Adrenal gland (tissue), 9 donors: ENCODE measurements at regions not wholly inside any gene's neighbourhood (a gene's known extent, or its start where the extent isn't known, plus 50 kb on each side); places are given as distances from the start of the nearest gene placed in this dataset.

Experiments
- DNase-seq, 7 donors: peaks; one replicate each; pipeline ENCODE4 v3.0.0-alpha.2; 2019 to 2020
- H3K27ac ChIP-seq, 5 donors: fragments of 200-600 bp; sonication (generic) in 4 of 5; 1 replicate in 3 of 5; 2 replicates in 2 of 5; pipeline versions ENCODE4 v1.5.1 to v1.8.0; 2016 to 2020; ENCODE audit warnings: mild to moderate bottlenecking in 1 of 5
- H3K27me3 ChIP-seq: fragments of 200-600 bp; 2 replicates; pipeline ENCODE4 v1.8.0; 2021
- H3K36me3 ChIP-seq, 2 donors: fragments of 200-600 bp; replicated peaks in 1 of 2; 1 replicate in 1 of 2; 2 replicates in 1 of 2; pipeline versions ENCODE4 v1.5.1 to v1.8.0; 2018 to 2022
- H3K4me1 ChIP-seq, 2 donors: fragments of 200-600 bp; replicated peaks in 1 of 2; 1 replicate in 1 of 2; 2 replicates in 1 of 2; pipeline versions ENCODE4 v1.5.1 to v1.8.0; 2018 to 2021
- H3K4me3 ChIP-seq, 4 donors: fragments of 200-600 bp; sonication (generic) in 3 of 4; one replicate each; pipeline ENCODE4 v1.5.1; 2016 to 2018
- H3K9me3 ChIP-seq, 3 donors: fragments of 200-600 bp; sonication (generic) in 1 of 3; replicated peaks in 1 of 3; 1 replicate in 2 of 3; 2 replicates in 1 of 3; pipeline versions ENCODE4 v1.5.1 to v1.8.0; 2016 to 2021
- CTCF ChIP-seq, 6 experiments: fragments of 450-650 bp in 4 of 6; fragments of 200-600 bp in 2 of 6; sonication (generic) in 1 of 6; IDR thresholded peaks; 1 replicate in 5 of 6; 2 replicates in 1 of 6; pipeline versions ENCODE4 v1.5.1 to v1.8.0; 2016 to 2021; ENCODE audit warnings: antibody characterized with exemption in 6 of 6, mild to moderate bottlenecking in 2 of 6, moderate library complexity in 1 of 6
- POLR2A ChIP-seq, 2 donors: fragments of 450-650 bp; IDR thresholded peaks; one replicate each; pipeline ENCODE4 v1.6.1; 2017; ENCODE audit warnings: antibody characterized with exemption in 2 of 2, mild to moderate bottlenecking in 2 of 2, moderate library complexity in 1 of 2
- WGBS, 4 donors: extraction: QIAGEN DNeasy Blood & Tissue Kit in 2 of 4; methylation state at CpG; one replicate each; pipeline versions ENCODE4 v1.1.5 to v1.1.7; 2013 to 2017; 5-methylcytosine and 5-hydroxymethylcytosine counted together
- intact Hi-C, 2 donors: fragments of 100-400 bp; cut with DNase I; formaldehyde crosslinking; loops; one replicate each; pipeline versions ENCODE4 v1.14.1 to v1.15.0; 2022 to 2023
- donor health status: healthy with polysubstance abuse.
- donor health status: Bipolar disorder and iron deficiency.
- donor health status: DM: yes; HTN: yes; CAD: no.
- donor health status: DM: no; HTN: no; CAD: no.
- donor health status: DM: no; HTN: no; CAD: no.

GRCh38 chr9:29668732-29669131, 2095.5 kb upstream of the C9orf72 start:
- Histone ChIP-seq H3K4me1 (no peaks in the 10 kb centered on the region), H3K9me3 (no peaks in the 10 kb centered on the region), H3K27me3 (no peaks in the 10 kb centered on the region), H3K4me3 (no peak overlapping the region), H3K36me3 (no peaks in the 10 kb centered on the region), H3K27ac (no peak overlapping the region)
- no peak for DNase-seq
- intact Hi-C loops = no loop called here
- WGBS, 4 donors = 64 to 79% (median 76%) methylated on average over 1 of the region's 1 CpG
- no peak for TF ChIP-seq POLR2A (IDR thresholded peaks at IDR 0.05)

GRCh38 chr9:29669613-29670012, 2096.3 kb upstream of the C9orf72 start:
- intact Hi-C loops = no loop called here

GRCh38 chr9:29685531-29685930, 2112.2 kb upstream of the C9orf72 start:
- TF ChIP-seq POLR2A (IDR thresholded peaks at IDR 0.05) = no peak
- no peak for TF ChIP-seq CTCF (IDR thresholded peaks at IDR 0.05)
- H3K4me3 ChIP-seq = no peak overlapping the region
- no peaks in the 10 kb centered on the region for H3K36me3 ChIP-seq
- no peaks in the 10 kb centered on the region for H3K27me3 ChIP-seq
- no peak overlapping the region for H3K27ac ChIP-seq
- DNase-seq = no peak
- intact Hi-C loops = no loop called here
- H3K4me1 ChIP-seq = no peaks in the 10 kb centered on the region
- H3K9me3 ChIP-seq = no peaks in the 10 kb centered on the region

More at GRCh38 chr9:29669613-29670012, 2096.3 kb upstream of the C9orf72 start:
- TF ChIP-seq CTCF (IDR thresholded peaks at IDR 0.05) (no peak), POLR2A (IDR thresholded peaks at IDR 0.05) (no peak)
- H3K9me3 ChIP-seq = no peaks in the 10 kb centered on the region
- H3K36me3 ChIP-seq = no peaks in the 10 kb centered on the region
- H3K27ac ChIP-seq = no peak overlapping the region
- H3K27me3 ChIP-seq = no peaks in the 10 kb centered on the region
- no peak for DNase-seq
- WGBS, 4 donors = 81 to 89% (median 84%) methylated on average over 1 of the region's 1 CpG
- H3K4me3 ChIP-seq = no peak overlapping the region
- no peaks in the 10 kb centered on the region for H3K4me1 ChIP-seq

GRCh38 chr9:29691145-29691544, 2117.9 kb upstream of the C9orf72 start:
- TF ChIP-seq CTCF (IDR thresholded peaks at IDR 0.05) (no peak), POLR2A (IDR thresholded peaks at IDR 0.05) (no peak)
- H3K36me3 ChIP-seq = no peaks in the 10 kb centered on the region
- no peaks in the 10 kb centered on the region for H3K27me3 ChIP-seq
- H3K4me3 ChIP-seq = no peak overlapping the region
- WGBS, 4 donors = 56 to 64% (median 57%) methylated on average over 2 of the region's 2 CpGs
- intact Hi-C loops = no loop called here
- no peak for DNase-seq
- no peaks in the 10 kb centered on the region for H3K9me3 ChIP-seq
- H3K4me1 ChIP-seq = no peaks in the 10 kb centered on the region
- no peak overlapping the region for H3K27ac ChIP-seq

- no peak for TF ChIP-seq CTCF (IDR thresholded peaks at IDR 0.05)
- TF ChIP-seq POLR2A (IDR thresholded peaks at IDR 0.05) = no peak
- Histone ChIP-seq H3K4me3 (no peak overlapping the region), H3K36me3 (no peaks in the 10 kb centered on the region), H3K27me3 (no peaks in the 10 kb centered on the region), H3K9me3 (no peaks in the 10 kb centered on the region), H3K4me1 (no peaks in the 10 kb centered on the region), H3K27ac (no peak overlapping the region)
- intact Hi-C loops = no loop called here
- WGBS, 4 donors = 48 to 56% (median 53%) methylated on average over 6 to 7 of the region's 7 CpGs
- DNase-seq = peak in 2 of 7 donors; percentile 1 to 19
Observed at GRCh38 chr9:29691758-29692407, 2118.6 kb upstream of the C9orf72 start.
